Upper lobe of right lung (tissue), 1 donor: ENCODE measurements at regions not wholly inside any gene's neighbourhood (a gene's known extent, or its start where the extent isn't known, plus 50 kb on each side); places are given as distances from the start of the nearest gene placed in this dataset.

Source experiments
- ATAC-seq: fragments of 200-7000 bp; cut with Tn5 transposase; one replicate; pipeline ENCODE4 v1.9.1; 2020; ENCODE audit warnings: mild to moderate bottlenecking, moderate library complexity
- DNase-seq: peaks from one replicate; pipeline ENCODE4 v3.0.0-alpha.2; 2020
- H3K27ac ChIP-seq: fragments of 200-600 bp; one replicate; pipeline ENCODE4 v1.8.0; 2022
- H3K27me3 ChIP-seq: fragments of 200-600 bp; one replicate; pipeline ENCODE4 v1.8.0; 2022; ENCODE audit warnings: mild to moderate bottlenecking
- H3K36me3 ChIP-seq: fragments of 200-600 bp; one replicate; pipeline ENCODE4 v1.8.0; 2022
- H3K4me1 ChIP-seq: fragments of 200-600 bp; one replicate; pipeline ENCODE4 v1.8.0; 2022
- H3K4me3 ChIP-seq: fragments of 200-600 bp; one replicate; pipeline ENCODE4 v1.8.0; 2022; ENCODE audit warnings: mild to moderate bottlenecking
- H3K9me3 ChIP-seq: fragments of 200-600 bp; one replicate; pipeline ENCODE4 v1.8.0; 2022
- CTCF ChIP-seq: fragments of 200-600 bp; IDR thresholded peaks from one replicate; pipeline ENCODE4 v1.8.0; 2022; ENCODE audit warnings: antibody characterized with exemption
- intact Hi-C: fragments of 100-400 bp; cut with DNase I; formaldehyde crosslinking; loops from one replicate; pipeline ENCODE4 v1.11.0; 2022
- donor health status: DM: no; HTN: yes; CAD: no; lungs with severe emphysema.

DNA sequence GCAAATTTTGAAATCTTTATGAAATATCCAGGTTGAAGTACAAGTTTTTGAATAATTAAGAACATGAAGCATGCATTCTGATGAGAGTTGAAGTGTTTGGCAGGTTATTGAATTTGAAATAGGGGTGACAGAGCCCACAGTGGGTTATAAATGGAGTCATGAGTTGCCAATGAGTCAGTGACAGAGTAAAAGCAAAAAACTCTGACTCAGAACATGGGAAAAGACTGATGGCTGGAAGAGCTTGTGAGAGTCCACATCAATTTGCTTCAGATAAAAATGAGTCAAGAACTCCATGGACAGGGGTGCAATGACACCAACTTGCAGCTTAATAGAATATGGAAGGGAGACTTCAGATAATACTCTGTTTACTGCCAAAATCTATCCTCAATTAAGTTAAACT, 105.3 kb downstream of the SLC6A15 start:
- Histone ChIP-seq H3K36me3 (no peaks in the 10 kb centered on the region), H3K27ac (no peak overlapping the region), H3K4me1 (no peaks in the 10 kb centered on the region), H3K4me3 (no peak overlapping the region), H3K9me3 (no peaks in the 10 kb centered on the region), H3K27me3 (no peaks in the 10 kb centered on the region)
- DNase-seq: no peak
- TF ChIP-seq CTCF: no peak
- intact Hi-C loops: no loop called here
- ATAC-seq: no peak

DNA sequence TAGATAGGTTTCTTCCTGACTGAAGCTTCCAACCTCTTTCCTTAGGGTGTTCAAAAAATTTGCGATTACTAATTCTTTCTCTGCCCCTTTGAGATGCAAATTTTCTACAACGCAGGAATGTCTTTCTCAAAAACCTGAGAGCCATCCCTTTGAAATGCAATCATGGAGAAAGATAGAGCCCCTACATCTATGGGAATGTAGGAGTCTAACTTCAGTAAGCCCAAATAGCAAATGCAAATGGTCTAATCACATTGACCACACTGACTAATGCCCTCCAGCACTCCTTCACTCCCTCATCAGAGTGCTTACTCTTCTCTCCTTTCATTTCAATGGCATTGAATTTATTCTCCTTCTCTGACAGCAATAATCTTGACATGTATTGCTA, 107.1 kb downstream of the SLC6A15 start:
- no peaks in the 10 kb centered on the region for H3K27me3 ChIP-seq
- no peaks in the 10 kb centered on the region for H3K9me3 ChIP-seq
- H3K4me3 ChIP-seq: no peak overlapping the region
- no peak for TF ChIP-seq CTCF
- no peaks in the 10 kb centered on the region for H3K4me1 ChIP-seq
- DNase-seq (no peak), ATAC-seq (no peak)
- H3K36me3 ChIP-seq: no peaks in the 10 kb centered on the region
- no peak overlapping the region for H3K27ac ChIP-seq
- intact Hi-C loops: no loop called here

- intact Hi-C loops: no loop called here
- Histone ChIP-seq H3K4me1 (no peaks in the 10 kb centered on the region), H3K4me3 (no peak overlapping the region), H3K27me3 (no peaks in the 10 kb centered on the region), H3K9me3 (no peaks in the 10 kb centered on the region), H3K27ac (no peak overlapping the region), H3K36me3 (no peaks in the 10 kb centered on the region)
- no peak for TF ChIP-seq CTCF
- no peak for ATAC-seq
- DNase-seq: no peak
Observed at GRCh38 chr12:84804691-84805473, 107.7 kb downstream of the SLC6A15 start.

DNA sequence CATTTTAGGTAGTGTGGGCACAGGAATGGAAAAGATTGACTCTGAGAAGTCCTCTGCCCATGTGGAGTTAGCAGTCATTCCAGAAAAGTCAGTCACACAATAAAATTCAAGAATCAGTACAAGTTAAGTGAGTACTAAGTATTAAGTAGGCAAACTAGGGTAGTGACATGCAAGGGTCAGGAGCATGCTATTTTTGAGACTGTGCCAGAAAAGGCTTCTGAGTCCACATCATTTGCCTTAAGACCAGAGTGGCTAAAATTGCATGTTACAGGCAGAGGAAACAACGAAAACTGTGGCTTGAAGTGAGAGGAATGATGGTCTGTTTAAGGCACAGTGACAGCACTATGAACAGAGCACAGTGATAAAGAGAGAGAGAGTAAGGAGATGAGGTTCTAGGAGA, 108.9 kb downstream of the SLC6A15 start:
- ATAC-seq (no peak), DNase-seq (no peak)
- Histone ChIP-seq H3K4me3 (no peak overlapping the region), H3K27me3 (no peaks in the 10 kb centered on the region), H3K9me3 (no peaks in the 10 kb centered on the region), H3K27ac (no peak overlapping the region), H3K4me1 (no peaks in the 10 kb centered on the region), H3K36me3 (no peaks in the 10 kb centered on the region)
- intact Hi-C loops: no loop called here
- TF ChIP-seq CTCF: no peak

GRCh38 chr12:84802161-84802560, 110.4 kb downstream of the SLC6A15 start:
- intact Hi-C loops: no loop called here
- no peak for ATAC-seq
- Histone ChIP-seq H3K4me1 (no peaks in the 10 kb centered on the region), H3K36me3 (no peaks in the 10 kb centered on the region), H3K27ac (no peak overlapping the region), H3K9me3 (no peaks in the 10 kb centered on the region), H3K27me3 (no peaks in the 10 kb centered on the region), H3K4me3 (no peak overlapping the region)
- TF ChIP-seq CTCF: no peak
- DNase-seq: no peak
